PC-3 (cell line): ENCODE measurements at regions not wholly inside any gene's neighbourhood (a gene's known extent, or its start where the extent isn't known, plus 50 kb on each side); places are given as distances from the start of the nearest gene placed in this dataset.

Experiments used
- ATAC-seq: fragments of 200-7000 bp; cut with Tn5 transposase; 2 replicates; pipeline ENCODE4 v1.9.1; 2020; ENCODE audit warnings: mild to moderate bottlenecking, moderate library complexity
- BruUV-seq: library from RNA; stranded (reverse); fragments of 400-500 nt; replicated peaks from 2 replicates; lab custom pipeline; 2021; lab: Mats Ljungman, UMichigan
- CTCF ChIA-PET: fragments of 300-600 bp; sonication (Branson Sonifier 250); formaldehyde crosslinking; loops from one replicate; lab custom pipeline; 2022; ENCODE audit warnings: antibody characterized with exemption; lab: Charles Lee
- POLR2A ChIA-PET: fragments of 300-600 bp; sonication (Branson Sonifier 250); formaldehyde crosslinking; loops from one replicate; lab custom pipeline; 2022; ENCODE audit warnings: antibody characterized with exemption; ENCODE audit not compliant: unreplicated experiment; lab: Charles Lee
- DNase-seq: peaks from one replicate; pipeline ENCODE4 v3.0.0-alpha.2; 2015
- H2AFZ ChIP-seq: fragments of 300-600 bp; sonication (generic); 2 replicates; pipeline ENCODE4 v1.6.0; 2016; ENCODE audit warnings: antibody characterized with exemption, low read length
- H3F3A ChIP-seq: fragments of 300-600 bp; sonication (generic); one replicate; pipeline ENCODE4 v1.6.0; 2017; ENCODE audit warnings: antibody characterized with exemption, low read length, control low read depth, mild to moderate bottlenecking; ENCODE audit not compliant: unreplicated experiment
- H3K27ac ChIP-seq: fragments of 300-600 bp; sonication (generic); 2 replicates; pipeline ENCODE4 v1.5.1; 2016; ENCODE audit warnings: mild to moderate bottlenecking, low read length
- H3K27me3 ChIP-seq: fragments of 300-600 bp; sonication (generic); 2 replicates; pipeline ENCODE4 v1.6.1; 2016; ENCODE audit warnings: low read length, mixed read lengths
- H3K36me3 ChIP-seq: fragments of 300-600 bp; sonication (generic); 2 replicates; pipeline ENCODE4 v1.6.1; 2016; ENCODE audit warnings: low read depth, mixed run types, low read length, mixed read lengths
- H3K4me1 ChIP-seq: fragments of 300-600 bp; sonication (generic); 2 replicates; pipeline ENCODE4 v1.5.1; 2016; ENCODE audit warnings: low read length; ENCODE audit not compliant: insufficient read depth
- H3K4me2 ChIP-seq: fragments of 300-600 bp; sonication (generic); 2 replicates; pipeline ENCODE4 v1.6.0; 2016; ENCODE audit warnings: low read length
- H3K4me3 ChIP-seq: fragments of 300-600 bp; sonication (generic); 2 replicates; pipeline ENCODE4 v1.5.1; 2016; ENCODE audit warnings: mild to moderate bottlenecking, low read length, mixed read lengths
- H3K79me2 ChIP-seq: fragments of 300-600 bp; sonication (generic); 2 replicates; pipeline ENCODE4 v1.6.1; 2017; ENCODE audit warnings: low read length, mixed read lengths
- H3K9ac ChIP-seq: fragments of 300-600 bp; sonication (generic); 2 replicates; pipeline ENCODE4 v1.6.0; 2016; ENCODE audit warnings: mild to moderate bottlenecking, low read length
- H3K9me2 ChIP-seq: fragments of 300-600 bp; sonication (generic); replicated peaks from 2 replicates; pipeline ENCODE4 v1.6.1; 2016; ENCODE audit warnings: mixed run types, low read length, mixed read lengths
- H3K9me3 ChIP-seq: fragments of 300-600 bp; sonication (generic); 2 replicates; pipeline ENCODE4 v1.6.1; 2016; ENCODE audit warnings: low read length, mixed read lengths
- H4K20me1 ChIP-seq: fragments of 300-600 bp; sonication (generic); 2 replicates; pipeline ENCODE4 v1.6.1; 2016; ENCODE audit warnings: low read length, mixed read lengths
- CTCF ChIP-seq: fragments of 300-600 bp; sonication (generic); conservative IDR thresholded peaks from 2 replicates; pipeline ENCODE4 v1.5.1; 2017; ENCODE audit warnings: antibody characterized with exemption, low read depth, mild to moderate bottlenecking, low read length
- EZH2 ChIP-seq: fragments of 300-600 bp; sonication (generic); IDR thresholded peaks from one replicate; pipeline ENCODE4 v1.6.1; 2017; ENCODE audit warnings: antibody characterized with exemption, mild to moderate bottlenecking, low read length; ENCODE audit not compliant: unreplicated experiment
- EZH2phosphoT487 ChIP-seq: fragments of 300-600 bp; sonication (generic); IDR thresholded peaks from 2 replicates; pipeline ENCODE4 v1.6.1; 2018; ENCODE audit warnings: mild to moderate bottlenecking, antibody characterized with exemption, low read length, borderline replicate concordance
- intact Hi-C: fragments of 100-400 bp; cut with micrococcal nuclease; formaldehyde crosslinking; loops from 2 replicates; pipeline ENCODE4 v1.9.0; 2023

DNA sequence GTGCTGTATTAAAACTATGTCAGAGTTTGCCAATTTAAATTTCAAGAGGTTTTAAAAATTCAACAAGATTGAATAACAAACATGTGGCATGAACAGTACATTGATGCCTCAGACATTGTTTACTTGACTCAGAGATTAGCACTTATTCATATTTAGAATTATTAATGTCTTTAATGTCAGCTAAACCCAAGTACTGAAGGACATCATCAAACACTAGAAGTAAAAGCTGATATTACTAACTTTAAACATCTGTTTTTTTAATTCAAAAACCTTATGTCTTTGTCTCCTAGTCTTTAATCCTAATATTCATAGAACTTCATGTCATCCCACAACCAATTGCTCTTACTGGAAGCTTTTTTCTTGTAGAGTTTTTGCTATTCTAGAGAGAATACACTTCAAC, 406.2 kb upstream of the PCDH7 start:
- no peak for ATAC-seq
- no peak for DNase-seq
- no peaks in the 10 kb centered on the region for H3K27me3 ChIP-seq
- H3K79me2 ChIP-seq, result no peaks in the 10 kb centered on the region
- no TSS peak for BruUV-seq
- no peak for TF ChIP-seq EZH2phosphoT487
- TF ChIP-seq EZH2, result no peak
- TF ChIP-seq CTCF, result no peak
- no peak overlapping the region for H2AFZ ChIP-seq
- no peak overlapping the region for H3K9ac ChIP-seq
- ChIA-PET POLR2A (no interaction called here), CTCF (no interaction called here)
- H4K20me1 ChIP-seq, result no peaks in the 10 kb centered on the region
- intact Hi-C loops, result no loop called here
- no peak overlapping the region for H3K27ac ChIP-seq
- no peaks in the 10 kb centered on the region for H3K9me3 ChIP-seq
- no peaks in the 10 kb centered on the region for H3K9me2 ChIP-seq
- no peak overlapping the region for H3K4me2 ChIP-seq
- no peaks in the 10 kb centered on the region for H3F3A ChIP-seq
- no peak overlapping the region for H3K4me3 ChIP-seq
- no peaks in the 10 kb centered on the region for H3K36me3 ChIP-seq
- no peaks in the 10 kb centered on the region for H3K4me1 ChIP-seq

DNA sequence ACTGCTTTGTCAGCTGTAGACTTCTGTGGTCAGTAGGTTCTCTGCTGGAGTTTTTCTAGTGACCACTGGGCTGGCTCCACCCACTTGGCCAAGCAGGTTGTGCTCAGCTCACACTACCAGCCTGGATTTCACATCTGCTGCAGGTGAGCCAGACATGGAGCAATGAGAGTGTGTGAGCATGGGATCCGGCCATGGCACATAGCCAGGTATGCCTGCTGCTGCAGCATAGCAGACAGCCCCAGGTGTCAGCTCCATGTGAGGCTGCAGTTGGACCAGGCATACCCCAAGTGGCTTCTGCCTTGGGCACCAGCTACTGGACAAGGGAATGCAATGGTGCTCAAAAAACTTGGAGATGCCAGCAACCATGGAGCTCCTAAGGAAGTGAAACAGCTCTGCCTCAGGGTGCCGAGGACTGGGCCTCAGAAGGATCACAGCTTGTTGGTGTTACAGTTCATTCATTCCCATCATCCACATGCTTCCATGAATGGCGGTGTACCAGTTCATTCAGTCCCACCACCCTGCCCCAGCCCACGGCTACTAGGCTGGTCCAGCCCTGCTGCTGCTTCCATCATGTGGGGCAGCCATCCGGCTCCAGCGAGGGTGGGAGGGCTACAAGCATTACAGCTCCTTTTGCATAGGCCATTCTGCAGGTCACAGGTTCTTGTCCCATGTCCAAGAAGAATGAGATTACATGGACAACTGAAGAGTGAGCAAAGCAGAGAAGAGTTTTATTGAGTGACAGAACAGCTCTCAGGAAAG, 389.1 kb upstream of the PCDH7 start:
- BruUV-seq, result no TSS peak
- TF ChIP-seq EZH2phosphoT487, result no peak
- no peak for TF ChIP-seq CTCF
- TF ChIP-seq EZH2, result no peak
- CTCF ChIA-PET, result no interaction called here

DNA sequence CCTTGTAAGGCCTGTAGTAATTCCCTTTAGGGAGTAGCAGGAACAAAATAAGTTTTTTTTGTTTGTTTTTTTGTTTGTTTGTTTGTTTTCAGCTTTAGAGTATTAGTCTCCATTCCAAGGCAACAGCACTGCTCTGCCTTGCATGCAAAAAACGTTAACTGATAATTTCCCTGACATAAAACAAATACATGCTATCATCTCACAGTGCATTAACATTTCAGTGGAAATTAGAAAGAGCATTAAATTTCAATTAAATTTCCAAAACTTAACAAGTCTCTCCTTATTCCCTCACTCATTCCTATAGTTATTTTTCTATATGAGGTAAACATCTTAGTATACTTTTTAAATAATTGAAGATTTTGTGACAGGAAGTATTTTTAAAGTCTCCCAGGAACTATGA, 378.4 kb upstream of the PCDH7 start:
- Histone ChIP-seq H3K9me2 (no peaks in the 10 kb centered on the region), H3K4me1 (no peaks in the 10 kb centered on the region), H3K27me3 (no peaks in the 10 kb centered on the region), H3F3A (no peaks in the 10 kb centered on the region), H3K4me3 (no peak overlapping the region), H4K20me1 (no peaks in the 10 kb centered on the region), H2AFZ (no peak overlapping the region), H3K9ac (no peak overlapping the region), H3K4me2 (no peak overlapping the region), H3K27ac (no peak overlapping the region), H3K9me3 (no peaks in the 10 kb centered on the region), H3K36me3 (no peaks in the 10 kb centered on the region), H3K79me2 (no peaks in the 10 kb centered on the region)
- intact Hi-C loops, result no loop called here
- no TSS peak for BruUV-seq
- TF ChIP-seq EZH2phosphoT487 (no peak), CTCF (no peak), EZH2 (no peak)
- DNase-seq (no peak), ATAC-seq (no peak)
- ChIA-PET CTCF (no interaction called here), POLR2A (no interaction called here)

More for the DNA sequence above, 389.1 kb upstream of the PCDH7 start:
- DNase-seq (no peak), ATAC-seq (no peak)
- Histone ChIP-seq H3F3A (no peaks in the 10 kb centered on the region), H2AFZ (no peak overlapping the region), H4K20me1 (no peaks in the 10 kb centered on the region), H3K4me2 (no peak overlapping the region), H3K27ac (no peak overlapping the region), H3K4me3 (no peak overlapping the region), H3K27me3 (no peaks in the 10 kb centered on the region), H3K9ac (no peak overlapping the region), H3K9me2 (no peaks in the 10 kb centered on the region), H3K9me3 (no peaks in the 10 kb centered on the region), H3K79me2 (no peaks in the 10 kb centered on the region), H3K36me3 (no peaks in the 10 kb centered on the region), H3K4me1 (no peaks in the 10 kb centered on the region)
- POLR2A ChIA-PET, result no interaction called here
- intact Hi-C loops, result no loop called here
